CD14-positive monocyte (primary cell): ENCODE measurements at regions not wholly inside any gene's neighbourhood (a gene's known extent, or its start where the extent isn't known, plus 50 kb on each side); places are given as distances from the start of the nearest gene placed in this dataset.

ENCODE experiments used
- DNase-seq, 3 donors: peaks; one replicate each; pipeline ENCODE4 v3.0.0-alpha.2; 2011 to 2022
- H2AFZ ChIP-seq: 2 replicates; pipeline ENCODE4 v1.6.0; 2012; ENCODE audit warnings: mild to moderate bottlenecking, low read depth, low read length, inconsistent platforms; ENCODE audit not compliant: insufficient read depth, poor library complexity, severe bottlenecking
- H3K27ac ChIP-seq, 2 donors: 1 replicate in 1 of 2; 2 replicates in 1 of 2; pipeline ENCODE4 v1.5.1; 2012 to 2013; ENCODE audit warnings: low read length in 2 of 2, control low read depth in 1 of 2, inconsistent platforms in 1 of 2, low read depth in 1 of 2, mild to moderate bottlenecking in 1 of 2
- H3K27me3 ChIP-seq, 2 donors: one replicate each; pipeline versions ENCODE4 v1.6.0 to v1.6.1; 2011 to 2013; ENCODE audit warnings: low read length in 2 of 2; ENCODE audit not compliant: control insufficient read depth in 2 of 2, insufficient read depth in 2 of 2
- H3K36me3 ChIP-seq, 2 donors: replicated peaks in 1 of 2; 1 replicate in 1 of 2; 2 replicates in 1 of 2; pipeline versions ENCODE4 v1.5.1 to v1.6.1; 2012 to 2013; ENCODE audit warnings: low read length in 2 of 2, control low read depth in 1 of 2, inconsistent platforms in 1 of 2, mild to moderate bottlenecking in 1 of 2; ENCODE audit not compliant: insufficient read depth in 2 of 2, control insufficient read depth in 1 of 2
- H3K4me1 ChIP-seq, 2 donors: 1 replicate in 1 of 2; 2 replicates in 1 of 2; pipeline versions ENCODE4 v1.5.1 to v1.6.1; 2012 to 2013; ENCODE audit warnings: low read length in 2 of 2, control low read depth in 1 of 2, inconsistent platforms in 1 of 2, mild to moderate bottlenecking in 1 of 2, moderate library complexity in 1 of 2; ENCODE audit not compliant: insufficient read depth in 2 of 2, control insufficient read depth in 1 of 2
- H3K4me2 ChIP-seq: replicated peaks from 2 replicates; pipeline ENCODE3; 2012; ENCODE audit warnings: low read length, moderate library complexity, mild to moderate bottlenecking; ENCODE audit not compliant: poor library complexity, severe bottlenecking; ENCODE audit errors: extremely low read depth
- H3K4me3 ChIP-seq, 3 experiments: fragments of 200-600 bp in 1 of 3; sonication (generic) in 1 of 3; replicated peaks in 1 of 3; 1 replicate in 2 of 3; 2 replicates in 1 of 3; pipeline ENCODE4 v1.5.1; 2011 to 2013; ENCODE audit warnings: low read length in 3 of 3, mild to moderate bottlenecking in 3 of 3, control low read depth in 2 of 3, low read depth in 2 of 3, inconsistent platforms in 1 of 3, moderate library complexity in 1 of 3
- H3K79me2 ChIP-seq: 2 replicates; pipeline ENCODE4 v1.6.0; 2012; ENCODE audit warnings: mild to moderate bottlenecking, control low read depth, inconsistent platforms, low read length, moderate library complexity; ENCODE audit not compliant: insufficient read depth
- H3K9ac ChIP-seq: 2 replicates; pipeline ENCODE4 v1.6.0; 2017; ENCODE audit warnings: low read length, mild to moderate bottlenecking; ENCODE audit not compliant: insufficient read depth, poor library complexity, severe bottlenecking
- H3K9me3 ChIP-seq, 2 donors: replicated peaks in 1 of 2; 1 replicate in 1 of 2; 2 replicates in 1 of 2; pipeline versions ENCODE4 v1.5.1 to v1.6.1; 2012 to 2013; ENCODE audit warnings: low read length in 2 of 2, control low read depth in 1 of 2; ENCODE audit not compliant: control insufficient read depth in 1 of 2, insufficient read depth in 1 of 2
- H4K20me1 ChIP-seq: 2 replicates; pipeline ENCODE4 v1.6.0; 2012; ENCODE audit warnings: mild to moderate bottlenecking, low read length, control low read depth, moderate library complexity; ENCODE audit not compliant: insufficient read depth
- H3K27ac Mint-ChIP-seq, 7 donors: one replicate each; pipeline ENCODE4 v1.8.0; 2020; ENCODE audit warnings: mild to moderate bottlenecking in 7 of 7, mixed read lengths in 7 of 7, moderate library complexity in 6 of 7, inconsistent platforms in 2 of 7
- H3K27me3 Mint-ChIP-seq, 3 donors: one replicate each; pipeline ENCODE4 v1.8.0; 2021 to 2022; ENCODE audit warnings: low read depth in 3 of 3, mild to moderate bottlenecking in 3 of 3, mixed read lengths in 3 of 3, moderate library complexity in 3 of 3, inconsistent platforms in 1 of 3
- H3K36me3 Mint-ChIP-seq, 2 donors: one replicate each; pipeline ENCODE4 v1.8.0; 2020; ENCODE audit warnings: mixed read lengths in 2 of 2, inconsistent platforms in 1 of 2, mild to moderate bottlenecking in 1 of 2
- H3K4me1 Mint-ChIP-seq: one replicate; pipeline ENCODE4 v1.8.0; 2020; ENCODE audit warnings: mild to moderate bottlenecking, mixed read lengths
- H3K4me3 Mint-ChIP-seq, 2 donors: one replicate each; pipeline ENCODE4 v1.8.0; 2020; ENCODE audit warnings: mild to moderate bottlenecking in 2 of 2, mixed read lengths in 2 of 2, moderate library complexity in 1 of 2
- H3K9me3 Mint-ChIP-seq, 7 donors: one replicate each; pipeline ENCODE4 v1.8.0; 2020 to 2022; ENCODE audit warnings: mixed read lengths in 7 of 7, mild to moderate bottlenecking in 6 of 7, moderate library complexity in 6 of 7, inconsistent platforms in 2 of 7
- CTCF ChIP-seq: fragments of 200-600 bp; IDR thresholded peaks from one replicate; pipeline ENCODE4 v1.8.0; 2022; ENCODE audit warnings: antibody characterized with exemption, mild to moderate bottlenecking
- WGBS: methylation state at CpG from one replicate; pipeline ENCODE4 v1.1.5; 2013; ENCODE audit warnings: missing lambda C conversion rate; ENCODE audit not compliant: insufficient coverage; 5-methylcytosine and 5-hydroxymethylcytosine counted together
- intact Hi-C, 2 donors: fragments of 100-400 bp; cut with micrococcal nuclease; formaldehyde crosslinking; loops; one replicate each; pipeline versions ENCODE4 v1.15.0 to v1.15.1; 2023

GRCh38 chr10:121216295-121216694 lies 365.1 kb downstream of the WDR11 start:
- H3K27ac ChIP-seq = no peak overlapping the region
- Mint-ChIP-seq H3K36me3 (no peaks in the 10 kb centered on the region), H3K27me3 (peaks cover 0 to 4% (median 3%) of the 10 kb centered on the region in 3 donors), H3K4me3 (no peak overlapping the region), H3K27ac (no peak overlapping the region), H3K9me3 (peaks cover 0 to 6% (median 0%) of the 10 kb centered on the region in 7 donors), H3K4me1 (no peaks in the 10 kb centered on the region)
- intact Hi-C loops = no loop called here
- H3K36me3 ChIP-seq = no peaks in the 10 kb centered on the region
- no peak overlapping the region for H3K4me3 ChIP-seq
- no peak overlapping the region for H3K4me2 ChIP-seq
- no peaks in the 10 kb centered on the region for H3K9me3 ChIP-seq
- H2AFZ ChIP-seq = no peak overlapping the region
- no peaks in the 10 kb centered on the region for H3K79me2 ChIP-seq
- DNase-seq = no peak
- no CpG with 5 or more reads among the region's 2 CpGs for WGBS
- H3K4me1 ChIP-seq = no peaks in the 10 kb centered on the region
- H3K9ac ChIP-seq = no peak overlapping the region
- no peak for TF ChIP-seq CTCF
- no peaks in the 10 kb centered on the region for H4K20me1 ChIP-seq
- H3K27me3 ChIP-seq = no peaks in the 10 kb centered on the region

GRCh38 chr10:121216721-121217181 lies 365.6 kb downstream of the WDR11 start:
- H3K27ac Mint-ChIP-seq = no peak overlapping the region
- Histone ChIP-seq H3K36me3 (no peaks in the 10 kb centered on the region), H3K27me3 (no peaks in the 10 kb centered on the region), H3K27ac (no peak overlapping the region), H3K4me2 (no peak overlapping the region), H3K9ac (no peak overlapping the region), H3K9me3 (no peaks in the 10 kb centered on the region), H2AFZ (no peak overlapping the region), H3K4me3 (no peak overlapping the region), H3K79me2 (no peaks in the 10 kb centered on the region), H4K20me1 (no peaks in the 10 kb centered on the region), H3K4me1 (no peaks in the 10 kb centered on the region)
- TF ChIP-seq CTCF = no peak
- H3K4me1 Mint-ChIP-seq = no peaks in the 10 kb centered on the region
- H3K4me3 Mint-ChIP-seq = no peak overlapping the region
- H3K27me3 Mint-ChIP-seq = peaks cover 0 to 4% (median 3%) of the 10 kb centered on the region in 3 donors
- H3K36me3 Mint-ChIP-seq = no peaks in the 10 kb centered on the region
- no peak for DNase-seq
- H3K9me3 Mint-ChIP-seq = peaks cover 0 to 6% (median 0%) of the 10 kb centered on the region in 7 donors
- intact Hi-C loops = no loop called here
- WGBS = 95% methylated on average over 4 of the region's 8 CpGs
